Fibroblast of skin of left quadriceps (primary cell): ENCODE measurements at regions not wholly inside any gene's neighbourhood (a gene's known extent, or its start where the extent isn't known, plus 50 kb on each side); places are given as distances from the start of the nearest gene placed in this dataset.
A peak's percentile ranks its signal among the peaks of the same experiment; 100 is the strongest.

ENCODE experiments used
- DNase-seq, 2 experiments: peaks; one replicate each; pipeline ENCODE4 v3.0.0-alpha.2; 2013; ENCODE audit warnings: low read depth in 2 of 2

GRCh38 chr5:2696156-2696807, 55.2 kb downstream of the IRX2 start:
- DNase-seq, result no peak

- peak; percentile 28 to 29 for DNase-seq
These were observed 56.1 kb downstream of the IRX2 start for GRCh38 chr5:2695200-2695891.

GRCh38 chr5:2691530-2691929, 59.9 kb downstream of the IRX2 start:
- DNase-seq, result no peak

GRCh38 chr5:2690293-2690692, 61.2 kb downstream of the IRX2 start:
- no peak for DNase-seq

GRCh38 chr5:2688586-2688985, 62.9 kb downstream of the IRX2 start:
- no peak for DNase-seq

- DNase-seq, result no peak
These were observed 63.7 kb downstream of the IRX2 start for GRCh38 chr5:2687746-2688145.

- no peak for DNase-seq
These were observed 65.0 kb downstream of the IRX2 start for GRCh38 chr5:2686321-2687124.

GRCh38 chr5:2685651-2686272, 65.7 kb downstream of the IRX2 start:
- no peak for DNase-seq

- DNase-seq, result no peak
These were observed 66.9 kb downstream of the IRX2 start for GRCh38 chr5:2684606-2685005.

- no peak for DNase-seq
These were observed 67.8 kb downstream of the IRX2 start for GRCh38 chr5:2683720-2684119.

GRCh38 chr5:2681476-2681875, 70.0 kb downstream of the IRX2 start:
- DNase-seq, result no peak

GRCh38 chr5:2680979-2681378, 70.5 kb downstream of the IRX2 start:
- DNase-seq, result no peak

- no peak for DNase-seq
These were observed 73.8 kb downstream of the IRX2 start for GRCh38 chr5:2677689-2678088.

GRCh38 chr5:2675548-2675947, 75.9 kb downstream of the IRX2 start:
- DNase-seq, result no peak

GRCh38 chr5:2674456-2674855, 77.0 kb downstream of the IRX2 start:
- no peak for DNase-seq

- no peak for DNase-seq
These were observed 80.5 kb downstream of the IRX2 start for GRCh38 chr5:2670940-2671339.

- no peak for DNase-seq
These were observed 81.6 kb downstream of the IRX2 start for GRCh38 chr5:2669913-2670312.

GRCh38 chr5:2669259-2669658, 82.2 kb downstream of the IRX2 start:
- no peak for DNase-seq

- no peak for DNase-seq
These were observed 85.4 kb downstream of the IRX2 start for GRCh38 chr5:2666081-2666480.

GRCh38 chr5:2663489-2663888, 88.0 kb downstream of the IRX2 start:
- DNase-seq, result no peak

- no peak for DNase-seq
These were observed 91.2 kb downstream of the IRX2 start for GRCh38 chr5:2660315-2660714.

- no peak for DNase-seq
These were observed 92.5 kb downstream of the IRX2 start for GRCh38 chr5:2658881-2659470.
